ENCODE measurements at regions not wholly inside any gene's neighbourhood (a gene's known extent, or its start where the extent isn't known, plus 50 kb on each side); places are given as distances from the start of the nearest gene placed in this dataset.
A peak's percentile ranks its signal among the peaks of the same experiment; 100 is the strongest.

GRCh38 chr2:181742922-181743722 lies 62.8 kb upstream of the NEUROD1 start:
- Histone ChIP-seq H3K36me3 (no peaks in the 10 kb centered on the region), H3K4me1 (peaks cover 0 to 9% (median 2%) of the 10 kb centered on the region in 3 donors), H3K9me3 (no peaks in the 10 kb centered on the region), H3K27ac (no peak overlapping the region), H3K27me3 (no peaks in the 10 kb centered on the region), H3K4me3 (no peak overlapping the region)
- 13 to 20% methylated on average over 6 of the region's 6 CpGs for WGBS, 2 donors
- intact Hi-C loops (cut with DNase I) = loop anchor here (5.0 kb wide), 2 partner anchors 164 to 334 kb away; no protein-coding TSS in a partner anchor
- DNase-seq = no peak
- TF ChIP-seq CTCF (IDR thresholded peaks at IDR 0.05) (peak; percentile 45 to 71 (median 56)), POLR2A (IDR thresholded peaks at IDR 0.05) (no peak)

GRCh38 chr2:181743723-181744031 lies 63.4 kb upstream of the NEUROD1 start:
- H3K27me3 ChIP-seq = no peaks in the 10 kb centered on the region

GRCh38 chr2:181745796-181746540 lies 65.7 kb upstream of the NEUROD1 start:
- DNase-seq = no peak
- Histone ChIP-seq H3K9me3 (no peaks in the 10 kb centered on the region), H3K4me1 (peaks cover 0 to 9% (median 2%) of the 10 kb centered on the region in 3 donors), H3K36me3 (no peaks in the 10 kb centered on the region), H3K27ac (no peak overlapping the region), H3K4me3 (no peak overlapping the region), H3K27me3 (peaks cover 0 to 16% (median 0%) of the 10 kb centered on the region in 4 donors)
- 88 to 94% methylated on average over 3 of the region's 3 CpGs for WGBS, 2 donors
- TF ChIP-seq CTCF (IDR thresholded peaks at IDR 0.05) (no peak), POLR2A (IDR thresholded peaks at IDR 0.05) (no peak)
- intact Hi-C loops (cut with DNase I) = no loop called here

More at GRCh38 chr2:181743723-181744031, 63.4 kb upstream of the NEUROD1 start:
- intact Hi-C loops (cut with DNase I) = loop anchor here (5.0 kb wide), 2 partner anchors 164 to 334 kb away; no protein-coding TSS in a partner anchor
- no peaks in the 10 kb centered on the region for H3K9me3 ChIP-seq
- no peaks in the 10 kb centered on the region for H3K36me3 ChIP-seq
- H3K4me1 ChIP-seq = peaks cover 0 to 9% (median 2%) of the 10 kb centered on the region in 3 donors
- TF ChIP-seq CTCF (IDR thresholded peaks at IDR 0.05) (no peak), POLR2A (IDR thresholded peaks at IDR 0.05) (no peak)
- 77 to 82% methylated on average over 2 of the region's 2 CpGs for WGBS, 2 donors
- H3K27ac ChIP-seq = no peak overlapping the region
- no peak overlapping the region for H3K4me3 ChIP-seq
- DNase-seq = no peak

- Histone ChIP-seq H3K4me1 (peaks cover 0 to 9% (median 2%) of the 10 kb centered on the region in 3 donors), H3K27ac (no peak overlapping the region), H3K9me3 (no peaks in the 10 kb centered on the region), H3K4me3 (no peak overlapping the region), H3K27me3 (peaks cover 0 to 21% (median 0%) of the 10 kb centered on the region in 4 donors), H3K36me3 (no peaks in the 10 kb centered on the region)
- WGBS, 2 donors = 48 to 75% methylated on average over 2 of the region's 2 CpGs
- DNase-seq = no peak
- no peak for TF ChIP-seq CTCF (IDR thresholded peaks at IDR 0.05)
- no peak for TF ChIP-seq POLR2A (IDR thresholded peaks at IDR 0.05)
- intact Hi-C loops (cut with DNase I) = no loop called here
Measured at GRCh38 chr2:181746844-181747243, 66.5 kb upstream of the NEUROD1 start.

GRCh38 chr2:181750305-181750704 lies 70.0 kb upstream of the NEUROD1 start:
- 100% methylated on average over 1 to 2 of the region's 8 CpGs for WGBS, 2 donors
- DNase-seq = no peak
- intact Hi-C loops (cut with DNase I) = no loop called here

More at GRCh38 chr2:181750305-181750704, 70.0 kb upstream of the NEUROD1 start:
- Histone ChIP-seq H3K36me3 (no peaks in the 10 kb centered on the region), H3K27ac (no peak overlapping the region), H3K9me3 (no peaks in the 10 kb centered on the region), H3K4me3 (no peak overlapping the region), H3K4me1 (no peaks in the 10 kb centered on the region), H3K27me3 (peaks cover 0 to 21% (median 0%) of the 10 kb centered on the region in 4 donors)
- no peak for TF ChIP-seq CTCF (IDR thresholded peaks at IDR 0.05)
- TF ChIP-seq POLR2A (IDR thresholded peaks at IDR 0.05) = no peak

Data from esophagus squamous epithelium (tissue), 5 donors.